ENCODE measurements at regions not wholly inside any gene's neighbourhood (a gene's known extent, or its start where the extent isn't known, plus 50 kb on each side); places are given as distances from the start of the nearest gene placed in this dataset.

DNA sequence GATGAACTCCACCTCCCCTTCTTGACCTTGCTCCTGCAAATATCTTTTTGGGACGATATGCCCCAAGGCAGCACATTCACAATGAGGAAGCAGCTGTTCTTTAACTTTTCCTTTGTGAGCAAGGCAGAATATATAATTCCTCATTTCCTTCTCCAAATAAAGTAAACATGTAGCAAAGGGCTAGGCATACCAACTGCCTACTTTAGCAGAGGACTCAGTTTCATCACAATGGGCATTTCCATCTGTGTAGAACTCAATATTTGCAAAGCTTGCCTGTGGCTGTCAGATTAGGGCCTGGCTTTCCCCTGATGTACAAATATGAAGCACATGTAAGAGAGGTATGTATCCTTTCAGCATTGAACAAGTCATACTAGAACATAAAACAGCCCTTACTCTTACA lies 366.9 kb downstream of the RSL24D1 start:
- TF ChIP-seq POLR2AphosphoS5 (IDR thresholded peaks at IDR 0.05; ENCODE audit: borderline replicate concordance, low read depth, low read length) (no peak), EZH2 (IDR thresholded peaks at IDR 0.05) (no peak), FOXP2 (optimal IDR thresholded peaks at IDR 0.05; ENCODE audit: control extremely low read depth, extremely low read length, insufficient read depth) (no peak)
